NCI-H345 treated with DMSO at 0.1 percent for 48 hours (cell line): ENCODE measurements at regions not wholly inside any gene's neighbourhood (a gene's known extent, or its start where the extent isn't known, plus 50 kb on each side); places are given as distances from the start of the nearest gene placed in this dataset.

Experiments
- DNase-seq: peaks from one replicate; lab custom pipeline; 2025; ENCODE audit not compliant: unreplicated experiment; lab: John Stamatoyannopoulos, UW

- no peak for DNase-seq
These were observed 131.3 kb downstream of the C11orf87 start for GRCh38 chr11:109553284-109553683.

GRCh38 chr11:109554951-109555350 lies 133.0 kb downstream of the C11orf87 start:
- DNase-seq: no peak

GRCh38 chr11:109564241-109564640 lies 142.3 kb downstream of the C11orf87 start:
- no peak for DNase-seq

GRCh38 chr11:109582470-109582869 lies 160.5 kb downstream of the C11orf87 start:
- DNase-seq: no peak

- DNase-seq: no peak
These were observed 162.3 kb downstream of the C11orf87 start for GRCh38 chr11:109584001-109584972.

GRCh38 chr11:109586789-109587188 lies 164.8 kb downstream of the C11orf87 start:
- no peak for DNase-seq

GRCh38 chr11:109590782-109591181 lies 168.8 kb downstream of the C11orf87 start:
- DNase-seq: no peak

GRCh38 chr11:109597336-109597735 lies 175.3 kb downstream of the C11orf87 start:
- no peak for DNase-seq

GRCh38 chr11:109604481-109605400 lies 182.8 kb downstream of the C11orf87 start:
- no peak for DNase-seq

GRCh38 chr11:109606256-109606655 lies 184.3 kb downstream of the C11orf87 start:
- DNase-seq: no peak

GRCh38 chr11:109609454-109610185 lies 187.6 kb downstream of the C11orf87 start:
- DNase-seq: no peak

GRCh38 chr11:109612496-109612895 lies 190.5 kb downstream of the C11orf87 start:
- DNase-seq: no peak

GRCh38 chr11:109619498-109619897 lies 197.5 kb downstream of the C11orf87 start:
- DNase-seq: no peak

- DNase-seq: no peak
These were observed 207.7 kb downstream of the C11orf87 start for GRCh38 chr11:109629734-109630133.

GRCh38 chr11:109641549-109641948 lies 219.6 kb downstream of the C11orf87 start:
- DNase-seq: no peak

- peak; percentile 94 for DNase-seq
These were observed 222.2 kb downstream of the C11orf87 start for GRCh38 chr11:109644152-109644551.

- DNase-seq: no peak
These were observed 226.8 kb downstream of the C11orf87 start for GRCh38 chr11:109648804-109649203.

GRCh38 chr11:109654091-109654490 lies 232.1 kb downstream of the C11orf87 start:
- no peak for DNase-seq

- no peak for DNase-seq
These were observed 236.2 kb downstream of the C11orf87 start for GRCh38 chr11:109658190-109658589.

GRCh38 chr11:109667719-109668118 lies 245.7 kb downstream of the C11orf87 start:
- DNase-seq: no peak
